Lower lobe of right lung (tissue), 2 donors: ENCODE measurements at regions not wholly inside any gene's neighbourhood (a gene's known extent, or its start where the extent isn't known, plus 50 kb on each side); places are given as distances from the start of the nearest gene placed in this dataset.
"Not testable (repeated sequence)": the region's sequence is repeated elsewhere in the genome, so short reads cannot be mapped to it uniquely, and the experiment has no call there.

Experiments
- ATAC-seq, 2 donors: fragments of 200-7000 bp; cut with Tn5 transposase; one replicate each; pipeline ENCODE4 v1.9.1; 2020 to 2022; ENCODE audit warnings: mild to moderate bottlenecking in 2 of 2, moderate library complexity in 2 of 2
- DNase-seq: peaks from one replicate; pipeline ENCODE4 v3.0.0-alpha.2; 2020
- H3K27ac ChIP-seq: fragments of 200-600 bp; one replicate; pipeline ENCODE4 v1.8.0; 2022
- H3K27me3 ChIP-seq: fragments of 200-600 bp; one replicate; pipeline ENCODE4 v1.8.0; 2022; ENCODE audit warnings: low read depth
- H3K36me3 ChIP-seq: fragments of 200-600 bp; one replicate; pipeline ENCODE4 v1.8.0; 2022; ENCODE audit warnings: mild to moderate bottlenecking
- H3K4me1 ChIP-seq: fragments of 200-600 bp; one replicate; pipeline ENCODE4 v1.8.0; 2022
- H3K4me3 ChIP-seq: fragments of 200-600 bp; one replicate; pipeline ENCODE4 v1.8.0; 2022; ENCODE audit warnings: mild to moderate bottlenecking
- H3K9me3 ChIP-seq: fragments of 200-600 bp; one replicate; pipeline ENCODE4 v1.8.0; 2022
- intact Hi-C: fragments of 100-400 bp; cut with DNase I; formaldehyde crosslinking; loops from one replicate; pipeline ENCODE4 v1.11.0; 2022
- donor health status: DM: no; HTN: yes; CAD: no; lungs with severe emphysema.

- H3K27me3 ChIP-seq, ATAC-seq, intact Hi-C loops: not testable (repeated sequence)
Measured at GRCh38 chr10:47711428-47711827, 52.0 kb downstream of the SYT15B start.

GRCh38 chr10:47710443-47710842, 52.9 kb downstream of the SYT15B start:
- H3K4me1 ChIP-seq, intact Hi-C loops, ATAC-seq, H3K36me3 ChIP-seq, H3K9me3 ChIP-seq, DNase-seq, H3K27me3 ChIP-seq, H3K4me3 ChIP-seq, H3K27ac ChIP-seq: not testable (repeated sequence)

More at GRCh38 chr10:47711428-47711827, 52.0 kb downstream of the SYT15B start:
- not testable (repeated sequence) for H3K9me3 ChIP-seq, H3K4me1 ChIP-seq, H3K27ac ChIP-seq, H3K4me3 ChIP-seq, H3K36me3 ChIP-seq, DNase-seq

- intact Hi-C loops, H3K36me3 ChIP-seq, H3K27me3 ChIP-seq, H3K9me3 ChIP-seq, H3K4me1 ChIP-seq: not testable (repeated sequence)
- ATAC-seq (peak; percentile 100), DNase-seq (peak; percentile 80)
- H3K27ac ChIP-seq: peak overlapping the region; percentile 33
- H3K4me3 ChIP-seq: peak overlapping the region; percentile 40
Measured at GRCh38 chr10:47705698-47706414, 57.5 kb downstream of the SYT15B start.

GRCh38 chr10:47701285-47701684, 62.1 kb downstream of the SYT15B start:
- H3K4me1 ChIP-seq, H3K4me3 ChIP-seq, ATAC-seq, H3K27me3 ChIP-seq, DNase-seq, H3K9me3 ChIP-seq, intact Hi-C loops, H3K36me3 ChIP-seq, H3K27ac ChIP-seq: not testable (repeated sequence)

GRCh38 chr10:47699854-47700253, 63.5 kb downstream of the SYT15B start:
- H3K27me3 ChIP-seq, H3K9me3 ChIP-seq, intact Hi-C loops, H3K4me3 ChIP-seq, H3K36me3 ChIP-seq, DNase-seq, H3K27ac ChIP-seq, H3K4me1 ChIP-seq, ATAC-seq: not testable (repeated sequence)

GRCh38 chr10:47696170-47696569, 67.2 kb downstream of the SYT15B start:
- H3K9me3 ChIP-seq, DNase-seq, H3K4me3 ChIP-seq, ATAC-seq, H3K27ac ChIP-seq, H3K27me3 ChIP-seq, intact Hi-C loops, H3K36me3 ChIP-seq, H3K4me1 ChIP-seq: not testable (repeated sequence)

GRCh38 chr10:47695149-47695548, 68.2 kb downstream of the SYT15B start:
- H3K4me1 ChIP-seq, H3K27me3 ChIP-seq, H3K4me3 ChIP-seq, intact Hi-C loops, H3K36me3 ChIP-seq, DNase-seq, H3K9me3 ChIP-seq, H3K27ac ChIP-seq, ATAC-seq: not testable (repeated sequence)

- H3K4me3 ChIP-seq, H3K36me3 ChIP-seq, H3K27ac ChIP-seq, H3K4me1 ChIP-seq, ATAC-seq, H3K9me3 ChIP-seq, H3K27me3 ChIP-seq, intact Hi-C loops, DNase-seq: not testable (repeated sequence)
Measured at GRCh38 chr10:47690304-47690703, 73.1 kb downstream of the SYT15B start.

GRCh38 chr10:47683826-47684475, 79.4 kb downstream of the SYT15B start:
- H3K27me3 ChIP-seq, H3K4me3 ChIP-seq, H3K4me1 ChIP-seq, H3K9me3 ChIP-seq, H3K27ac ChIP-seq, ATAC-seq, intact Hi-C loops, DNase-seq, H3K36me3 ChIP-seq: not testable (repeated sequence)

GRCh38 chr10:47681638-47681990, 81.8 kb downstream of the SYT15B start:
- H3K4me3 ChIP-seq, H3K27ac ChIP-seq, H3K4me1 ChIP-seq, H3K36me3 ChIP-seq, H3K9me3 ChIP-seq, DNase-seq, H3K27me3 ChIP-seq, intact Hi-C loops: not testable (repeated sequence)
- peak in 1 of 2 donors; percentile 12 for ATAC-seq

- H3K36me3 ChIP-seq, H3K9me3 ChIP-seq, H3K4me3 ChIP-seq, DNase-seq, intact Hi-C loops, H3K27ac ChIP-seq, H3K4me1 ChIP-seq, H3K27me3 ChIP-seq: not testable (repeated sequence)
- peak in 1 of 2 donors; percentile 33 for ATAC-seq
Measured at GRCh38 chr10:47680848-47681637, 82.3 kb downstream of the SYT15B start.

GRCh38 chr10:47676102-47676501, 87.3 kb downstream of the SYT15B start:
- H3K4me1 ChIP-seq, H3K27me3 ChIP-seq, H3K36me3 ChIP-seq, ATAC-seq, DNase-seq, intact Hi-C loops, H3K4me3 ChIP-seq, H3K27ac ChIP-seq, H3K9me3 ChIP-seq: not testable (repeated sequence)

GRCh38 chr10:47675577-47675976, 87.8 kb downstream of the SYT15B start:
- H3K4me3 ChIP-seq, intact Hi-C loops: not testable (repeated sequence)

More at GRCh38 chr10:47675577-47675976, 87.8 kb downstream of the SYT15B start:
- not testable (repeated sequence) for H3K27me3 ChIP-seq, DNase-seq, H3K9me3 ChIP-seq, H3K4me1 ChIP-seq, H3K36me3 ChIP-seq, H3K27ac ChIP-seq, ATAC-seq
